GM12892 (cell line): ENCODE measurements at regions not wholly inside any gene's neighbourhood (a gene's known extent, or its start where the extent isn't known, plus 50 kb on each side); places are given as distances from the start of the nearest gene placed in this dataset.

Experiments
- DNase-seq: peaks from one replicate; pipeline ENCODE4 v3.0.0; 2011; ENCODE audit not compliant: insufficient read length
- FAIRE-seq: peaks from 2 replicates; lab custom pipeline; 2011; peaks lifted over from hg19 to GRCh38; lab: Jason Lieb, UNC
- POLR2A ChIP-seq: IDR thresholded peaks from 2 replicates; pipeline ENCODE4 v1.6.1; 2011; ENCODE audit warnings: low read depth, low read length, control low read depth
- POLR2AphosphoS5 ChIP-seq: IDR thresholded peaks from 2 replicates; pipeline ENCODE4 v1.6.1; 2011; ENCODE audit warnings: low read depth, low read length, control low read depth
- TAF1 ChIP-seq: IDR thresholded peaks from 2 replicates; pipeline ENCODE4 v1.6.1; 2011; ENCODE audit warnings: low read depth, mild to moderate bottlenecking, control low read depth, low read length, borderline replicate concordance

DNA sequence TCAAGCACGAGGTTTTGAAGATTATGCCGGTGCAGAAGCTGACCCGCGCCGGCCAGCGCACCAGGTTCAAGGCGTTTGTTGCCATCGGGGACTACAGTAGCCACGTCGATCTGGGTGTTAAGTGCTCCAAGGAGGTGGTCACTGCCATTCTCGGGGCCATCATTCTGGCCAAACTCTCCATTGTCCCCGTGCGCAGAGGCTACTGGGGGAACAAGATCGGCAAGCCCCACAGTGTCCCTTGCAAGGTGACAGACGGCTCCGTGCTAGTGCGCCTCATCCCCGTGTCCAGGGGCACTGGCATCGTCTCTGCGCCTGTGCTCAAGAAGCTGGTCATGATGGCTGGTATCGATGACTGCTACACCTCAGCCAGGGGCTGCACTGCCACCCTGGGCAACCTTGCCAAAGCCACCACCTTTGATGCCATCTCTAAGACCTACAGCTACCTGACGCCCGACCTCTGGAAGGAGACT is 284.7 kb downstream of the GPR37 start:
- TF ChIP-seq POLR2AphosphoS5 (no peak), TAF1 (no peak), POLR2A (no peak)
- FAIRE-seq (no peak), DNase-seq (no peak)

DNA sequence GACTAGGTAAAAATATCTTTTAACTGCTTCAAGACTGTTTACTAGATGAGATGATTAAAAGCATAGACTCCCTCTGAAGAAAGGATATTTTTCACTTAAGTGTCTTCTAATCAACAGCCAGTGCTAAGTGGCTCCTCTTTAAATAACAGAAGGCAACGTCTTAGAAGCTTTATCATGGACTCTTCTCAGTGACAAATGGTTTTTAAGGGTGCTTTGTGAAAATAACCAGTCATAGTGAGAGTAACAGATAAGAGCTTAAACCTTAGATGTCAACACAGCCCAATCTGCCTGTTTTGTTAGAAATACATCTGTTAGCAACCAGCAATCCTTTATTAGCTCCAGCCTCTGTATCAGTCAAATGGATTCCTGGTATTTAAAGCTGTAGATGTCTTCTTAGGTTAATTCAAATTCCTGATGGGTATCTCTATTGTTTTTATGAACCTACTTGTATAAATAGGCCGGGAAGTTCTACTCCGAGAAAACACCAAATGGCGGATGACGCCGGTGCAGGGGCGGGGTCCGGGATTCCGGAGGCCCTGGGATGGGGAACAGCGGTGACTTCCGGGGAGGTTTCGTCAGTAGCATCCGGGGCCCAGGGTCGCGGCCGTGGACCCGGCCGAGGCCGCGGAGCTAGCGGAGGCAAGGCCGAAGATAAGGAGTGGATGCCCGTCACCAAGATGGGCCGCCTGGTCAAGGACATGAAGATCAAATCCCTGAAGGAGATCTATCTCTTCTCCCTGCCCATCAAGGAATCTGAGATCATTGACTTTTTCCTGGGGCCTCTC is 285.4 kb downstream of the GPR37 start:
- FAIRE-seq = no peak
- DNase-seq = no peak
- TF ChIP-seq POLR2A = no peak

DNA sequence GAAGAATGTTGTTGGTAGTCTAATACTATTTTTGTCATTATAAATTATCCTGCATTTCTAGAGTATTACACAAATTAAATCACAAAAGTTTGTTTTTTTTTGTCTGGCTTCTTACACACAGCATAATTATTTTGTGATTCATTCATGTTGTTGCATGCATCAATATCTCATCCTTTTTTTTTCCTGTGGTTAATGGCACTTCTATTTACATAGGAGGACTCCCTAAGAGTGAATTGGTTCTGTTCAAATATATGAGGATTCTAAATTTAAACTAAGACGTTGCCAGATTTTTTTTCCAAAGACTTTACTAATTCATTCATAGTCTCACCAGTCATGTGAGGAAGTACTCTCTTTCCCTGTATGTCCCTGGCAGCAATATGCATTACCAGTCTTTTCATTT is 303.3 kb downstream of the GPR37 start:
- DNase-seq (no peak), FAIRE-seq (no peak)
- TF ChIP-seq TAF1 = no peak

DNA sequence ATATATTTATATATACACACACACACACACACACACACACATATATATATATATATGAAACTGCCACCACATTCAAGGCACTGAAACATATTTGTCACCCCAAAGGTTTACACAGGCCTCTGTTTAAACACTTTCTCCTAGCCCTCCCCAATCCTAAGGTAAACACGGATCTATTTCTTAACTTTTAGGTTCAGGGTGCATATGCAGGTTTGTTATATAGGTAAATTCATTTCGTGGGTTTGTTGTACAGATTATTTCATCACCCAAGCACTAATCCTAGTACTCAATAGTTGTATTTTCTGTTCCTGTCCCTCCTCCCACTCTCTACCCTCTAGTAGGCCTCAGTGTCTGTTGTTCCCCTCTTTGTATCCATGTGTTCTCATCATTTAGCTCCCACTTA is 305.0 kb downstream of the GPR37 start:
- no peak for FAIRE-seq
- TF ChIP-seq TAF1 (no peak), POLR2AphosphoS5 (no peak), POLR2A (no peak)
- no peak for DNase-seq

DNA sequence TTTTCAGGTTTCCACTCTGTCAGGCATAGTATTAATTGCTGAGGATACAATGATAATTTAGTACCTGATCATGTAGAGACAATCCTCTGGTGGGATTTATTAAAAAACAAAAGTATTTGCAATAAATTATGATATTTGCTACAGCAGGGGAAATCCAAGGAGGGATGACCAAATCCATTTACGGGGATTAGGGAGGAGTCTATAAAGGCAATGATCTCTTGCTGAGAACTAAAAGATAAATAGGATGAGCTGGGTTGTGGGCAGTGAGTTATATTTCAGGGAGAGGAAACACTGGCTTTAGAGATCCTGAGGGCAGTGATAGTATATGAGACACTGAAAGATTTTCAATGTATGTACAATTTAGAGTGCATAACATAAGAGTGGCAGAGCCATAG is 305.5 kb downstream of the GPR37 start:
- no peak for FAIRE-seq
- no peak for DNase-seq
- TF ChIP-seq TAF1 (no peak), POLR2AphosphoS5 (no peak), POLR2A (no peak)

DNA sequence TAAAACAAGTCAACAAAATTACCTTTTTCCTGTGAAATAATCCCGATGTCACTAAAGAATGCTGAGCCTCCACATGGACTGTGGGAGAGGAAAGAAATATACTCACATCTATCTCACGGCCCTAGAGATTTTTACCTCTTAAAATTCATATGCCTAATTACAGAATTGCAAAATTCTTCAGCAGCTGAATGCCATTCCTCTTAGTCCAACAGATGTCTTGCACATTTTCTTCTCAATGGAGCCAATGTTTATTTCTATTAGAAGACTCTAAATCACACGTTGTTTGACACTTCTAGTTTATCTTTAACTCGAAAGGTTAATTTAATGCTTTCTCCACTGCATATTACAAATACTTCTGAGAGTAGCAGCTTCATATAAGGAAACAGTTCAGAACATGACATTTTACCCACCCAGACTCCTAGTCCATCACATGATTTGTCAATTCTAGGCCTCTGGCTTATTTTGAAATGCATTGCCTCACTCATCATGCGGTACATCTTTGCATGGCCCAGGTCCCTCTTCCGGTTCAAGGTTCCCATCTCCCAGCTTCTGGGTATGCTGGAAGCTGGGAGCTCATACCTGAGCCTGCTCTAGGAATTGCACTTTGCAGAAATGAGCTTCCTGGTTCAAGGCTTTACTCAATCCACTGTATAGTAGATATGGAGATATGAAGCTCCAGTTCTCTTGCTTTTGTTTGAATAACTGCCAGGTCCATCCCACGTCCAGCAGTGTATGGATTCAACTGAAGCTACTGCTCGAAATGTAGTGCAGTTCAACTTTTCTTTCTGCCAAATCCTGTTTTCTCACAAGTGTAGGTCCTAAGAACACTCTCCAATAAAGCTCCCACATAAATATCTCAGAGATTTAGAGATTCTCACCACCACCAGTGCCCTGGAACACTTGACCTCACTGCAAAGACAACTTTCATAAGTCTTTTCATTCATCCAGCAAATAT is 306.2 kb downstream of the GPR37 start:
- TF ChIP-seq POLR2A (no peak), POLR2AphosphoS5 (no peak), TAF1 (no peak)
- FAIRE-seq = no peak

DNA sequence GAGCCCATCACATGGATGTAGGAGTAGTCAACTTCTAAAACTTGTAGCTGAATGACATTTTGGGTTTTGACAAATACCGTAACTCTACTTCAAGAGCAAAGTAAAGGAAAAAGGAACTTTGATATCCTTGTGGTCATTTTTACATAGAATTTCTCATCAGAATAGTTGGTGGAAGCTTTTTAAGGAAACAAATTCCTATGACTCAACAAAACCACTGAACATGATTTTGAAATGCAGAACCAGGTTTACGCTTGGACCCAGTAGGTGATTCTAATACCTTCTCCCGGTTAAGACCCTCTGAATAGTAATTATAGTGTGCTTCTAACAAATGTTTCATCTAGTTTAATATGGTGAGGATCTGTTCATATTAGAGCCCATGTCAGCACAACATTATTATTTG is 307.8 kb downstream of the GPR37 start:
- DNase-seq = no peak
- no peak for FAIRE-seq

More for the DNA sequence above, 306.2 kb downstream of the GPR37 start:
- no peak for DNase-seq

DNA sequence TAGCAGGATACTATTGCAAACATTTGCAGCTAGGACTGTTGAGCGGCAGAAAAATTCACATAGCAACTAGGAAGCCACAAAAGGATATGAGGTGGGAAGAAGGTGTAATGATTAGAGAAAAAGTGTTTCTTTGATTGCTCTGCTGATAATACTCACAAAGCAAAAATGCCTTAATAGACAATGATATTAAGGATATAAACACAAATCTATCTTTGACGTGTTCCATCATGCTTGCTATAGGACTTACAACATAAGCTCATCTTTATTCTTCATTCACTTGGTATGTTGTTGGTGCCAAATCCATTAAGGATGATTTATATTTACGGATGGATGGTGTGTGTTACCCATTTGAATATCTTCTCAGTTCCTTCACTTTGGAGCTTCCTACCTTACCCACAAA is 309.3 kb downstream of the GPR37 start:
- TF ChIP-seq POLR2AphosphoS5 = no peak
- TF ChIP-seq TAF1 = no peak
- TF ChIP-seq POLR2A = no peak
- FAIRE-seq (no peak), DNase-seq (no peak)

More for the DNA sequence above, 307.8 kb downstream of the GPR37 start:
- no peak for TF ChIP-seq POLR2A
- TF ChIP-seq POLR2AphosphoS5 = no peak
- no peak for TF ChIP-seq TAF1

DNA sequence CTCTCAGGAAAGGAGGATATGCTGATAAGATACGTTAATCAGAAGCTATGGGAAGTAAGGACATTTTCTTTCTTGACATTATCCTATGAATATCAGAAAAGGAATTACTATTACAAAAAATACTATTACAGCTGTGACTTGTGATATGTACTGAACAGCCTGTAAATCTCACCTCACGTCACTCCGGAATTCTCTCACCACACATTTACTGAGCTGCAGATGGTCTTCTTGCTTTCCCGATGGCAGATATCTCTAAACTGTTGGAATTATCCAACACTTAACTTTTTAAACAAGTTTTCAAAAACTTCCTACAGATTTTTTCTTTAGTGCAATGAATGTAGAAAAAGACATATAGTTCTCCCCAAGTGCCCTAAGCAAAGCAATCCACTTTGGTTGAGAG is 313.4 kb downstream of the GPR37 start:
- no peak for DNase-seq
- no peak for FAIRE-seq
- TF ChIP-seq TAF1 (no peak), POLR2A (no peak), POLR2AphosphoS5 (no peak)

DNA sequence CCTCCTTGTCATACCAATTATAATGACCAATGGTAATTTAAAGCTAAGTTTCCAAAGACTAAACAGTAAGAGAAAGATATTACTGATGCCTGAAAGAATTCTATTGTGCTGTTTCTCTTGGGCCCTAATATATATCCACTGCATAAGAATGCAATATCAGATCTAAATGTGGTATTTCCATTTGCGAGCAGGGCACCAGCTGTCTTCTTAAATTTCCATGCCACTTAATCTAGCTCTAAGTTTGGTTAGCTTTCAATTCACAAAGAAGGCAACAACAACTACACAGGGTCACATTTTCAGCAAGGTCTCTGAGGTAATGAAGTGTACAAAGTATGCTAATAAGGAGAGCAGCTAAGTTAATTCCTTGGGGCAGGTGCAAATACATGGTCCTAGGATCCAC is 315.7 kb downstream of the GPR37 start:
- TF ChIP-seq TAF1 (no peak), POLR2AphosphoS5 (no peak), POLR2A (no peak)
- FAIRE-seq = no peak
- no peak for DNase-seq

DNA sequence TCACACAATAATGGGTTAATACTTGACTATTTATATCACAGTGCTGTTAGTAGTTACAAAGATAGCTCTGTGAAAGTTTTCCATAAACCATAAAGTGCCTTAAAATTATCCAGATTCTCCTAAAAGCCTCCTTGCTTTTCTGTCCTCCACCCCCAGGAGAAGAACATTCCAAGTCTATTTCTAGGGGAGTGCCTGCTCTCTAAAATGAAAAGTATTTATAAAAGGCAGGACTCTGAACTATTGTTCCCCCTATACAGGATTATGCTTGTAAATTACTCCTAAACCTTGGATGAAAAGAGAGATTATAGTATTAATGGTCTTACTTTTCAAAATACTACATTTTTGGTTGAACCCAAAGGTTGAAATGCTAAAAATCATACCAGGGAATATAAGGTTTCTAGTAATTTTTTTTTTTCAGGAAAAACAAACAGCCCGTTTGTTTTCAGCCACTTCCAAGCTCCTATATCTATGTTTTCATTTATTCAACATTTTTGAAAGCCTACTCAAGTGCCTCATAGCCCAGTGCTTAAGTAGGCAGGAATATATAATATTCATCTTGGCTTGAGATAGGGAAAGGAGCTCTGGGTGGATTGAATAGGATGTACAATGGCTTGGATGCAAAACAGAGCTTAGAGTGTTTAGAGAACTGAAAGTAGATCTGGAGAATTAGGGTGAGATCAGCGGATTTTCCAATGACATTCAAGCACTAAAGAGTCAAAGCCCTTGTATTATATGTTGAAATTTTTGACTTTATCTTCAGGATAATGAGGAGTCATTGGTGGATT is 320.7 kb downstream of the GPR37 start:
- FAIRE-seq (no peak), DNase-seq (no peak)
- TF ChIP-seq POLR2A (no peak), POLR2AphosphoS5 (no peak), TAF1 (no peak)

DNA sequence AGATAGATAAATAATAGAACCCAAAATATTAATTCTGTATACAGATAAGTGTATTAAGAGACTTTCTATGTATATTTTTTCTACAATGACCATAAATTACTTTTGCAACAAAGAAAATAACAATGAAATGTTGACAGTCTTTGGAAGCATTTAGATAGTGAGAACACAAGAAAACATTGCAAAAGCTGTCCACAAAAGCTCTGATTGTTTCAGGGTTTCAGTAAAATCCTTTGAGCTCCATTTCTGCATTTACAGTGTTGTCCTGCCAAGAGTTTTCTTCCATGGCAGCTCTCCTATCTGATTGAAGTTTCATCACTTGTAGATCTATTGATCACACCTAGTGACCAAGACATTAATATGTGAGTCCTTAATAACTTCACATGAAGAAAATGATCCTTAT is 321.8 kb downstream of the GPR37 start:
- TF ChIP-seq TAF1 = no peak
- TF ChIP-seq POLR2AphosphoS5 = no peak
- TF ChIP-seq POLR2A = no peak
- DNase-seq (no peak), FAIRE-seq (no peak)
